HEK293 (cell line): ENCODE measurements at regions not wholly inside any gene's neighbourhood (a gene's known extent, or its start where the extent isn't known, plus 50 kb on each side); places are given as distances from the start of the nearest gene placed in this dataset.

Experiments used
- BCL11B ChIP-seq: fragments of 450-650 bp; formaldehyde crosslinking; IDR thresholded peaks from 2 replicates; pipeline ENCODE4 v1.5.1; 2016; ENCODE audit warnings: low read depth, missing biosample characterization, missing genetic modification characterization
- CTCF ChIP-seq: fragments of 450-650 bp; formaldehyde crosslinking; IDR thresholded peaks from 2 replicates; pipeline ENCODE4 v1.5.1; 2016; ENCODE audit warnings: missing biosample characterization, missing genetic modification characterization
- KLF9 ChIP-seq: fragments of 450-650 bp; formaldehyde crosslinking; IDR thresholded peaks from 2 replicates; pipeline ENCODE4 v1.5.1; 2016; ENCODE audit warnings: missing biosample characterization, missing genetic modification characterization, low read depth
- SP2 ChIP-seq: fragments of 450-650 bp; formaldehyde crosslinking; IDR thresholded peaks from 2 replicates; pipeline ENCODE4 v1.5.1; 2016; ENCODE audit warnings: missing biosample characterization, missing genetic modification characterization
- YY1 ChIP-seq: fragments of 450-650 bp; formaldehyde crosslinking; IDR thresholded peaks from 2 replicates; pipeline ENCODE4 v1.5.1; 2018; ENCODE audit warnings: missing biosample characterization, missing genetic modification characterization
- ZBTB11 ChIP-seq: fragments of 450-650 bp; formaldehyde crosslinking; conservative IDR thresholded peaks from 2 replicates; pipeline ENCODE4 v1.5.1; 2016; ENCODE audit warnings: low read depth, missing biosample characterization, missing genetic modification characterization
- ZBTB17 ChIP-seq: fragments of 450-650 bp; formaldehyde crosslinking; IDR thresholded peaks from 2 replicates; pipeline ENCODE4 v1.5.1; 2016; ENCODE audit warnings: missing biosample characterization, missing genetic modification characterization
- ZNF311 ChIP-seq: fragments of 450-650 bp; formaldehyde crosslinking; IDR thresholded peaks from 2 replicates; pipeline ENCODE4 v1.5.1; 2017; ENCODE audit warnings: missing biosample characterization, missing genetic modification characterization, borderline replicate concordance
- ZNF558 ChIP-seq: fragments of 450-650 bp; formaldehyde crosslinking; IDR thresholded peaks from 2 replicates; pipeline ENCODE4 v1.5.1; 2016; ENCODE audit warnings: missing biosample characterization, missing genetic modification characterization

GRCh38 chr4:32778938-32779337, 2058.8 kb downstream of the PCDH7 start:
- TF ChIP-seq ZNF558 (no peak), BCL11B (no peak), KLF9 (tag by site-specific recombination) (no peak), CTCF (tag by site-specific recombination) (no peak), ZBTB11 (no peak), ZNF311 (no peak), ZBTB17 (no peak), SP2 (tag by site-specific recombination) (no peak), YY1 (tag by site-specific recombination) (no peak)
